A549 (cell line): ENCODE measurements at regions not wholly inside any gene's neighbourhood (a gene's known extent, or its start where the extent isn't known, plus 50 kb on each side); places are given as distances from the start of the nearest gene placed in this dataset.

Experiments used
- CBX8 ChIP-seq: fragments of 200-600 bp; sonication (generic); IDR thresholded peaks from 2 replicates; pipeline ENCODE4 v1.6.1; 2016
- CTCF ChIP-seq: fragments of >200 bp; sonication (Bioruptor Twin); formaldehyde crosslinking; IDR thresholded peaks from 3 replicates; pipeline ENCODE4 v1.5.1; 2016
- EHMT2 ChIP-seq: fragments of 200-600 bp; sonication (generic); IDR thresholded peaks from 2 replicates; pipeline ENCODE4 v1.6.1; 2016; ENCODE audit warnings: antibody characterized with exemption, low read depth, mild to moderate bottlenecking, moderate library complexity
- JUNB ChIP-seq: fragments of >200 bp; sonication (Bioruptor Twin); formaldehyde crosslinking; IDR thresholded peaks from 2 replicates; pipeline ENCODE4 v1.6.1; 2016
- KDM5A ChIP-seq: fragments of 200-600 bp; sonication (generic); IDR thresholded peaks from 2 replicates; pipeline ENCODE4 v1.6.1; 2016; ENCODE audit warnings: antibody characterized with exemption, mild to moderate bottlenecking
- MYC ChIP-seq: IDR thresholded peaks from 2 replicates; pipeline ENCODE4 v1.6.1; 2012; ENCODE audit warnings: mild to moderate bottlenecking, inconsistent platforms, low read length, improper control_type of control experiment, borderline replicate concordance
- PHF8 ChIP-seq: fragments of 200-600 bp; sonication (generic); IDR thresholded peaks from 2 replicates; pipeline ENCODE4 v1.6.1; 2016; ENCODE audit warnings: low read depth, mild to moderate bottlenecking, antibody characterized with exemption, moderate library complexity, borderline replicate concordance
- RCOR1 ChIP-seq: fragments of 150-350 bp; IDR thresholded peaks from 2 replicates; pipeline ENCODE4 v1.6.1; 2014; ENCODE audit warnings: antibody characterized with exemption, low read length, low read depth
- ZSCAN20 ChIP-seq: fragments of 250-450 bp; sonication (Bioruptor Pico); IDR thresholded peaks from 2 replicates; pipeline ENCODE4 v1.8.0; 2022; ENCODE audit warnings: mild to moderate bottlenecking, moderate library complexity
- TF ChIP-seq, protein P1 (sequence below): fragments of >200 bp; sonication (Bioruptor Twin); formaldehyde crosslinking; IDR thresholded peaks from 3 replicates; pipeline ENCODE4 v1.6.1; 2016
- TF ChIP-seq, protein P2 (sequence below): fragments of 250-450 bp; sonication (Bioruptor Pico); IDR thresholded peaks from 2 replicates; pipeline ENCODE4 v1.5.0; 2021; ENCODE audit warnings: mild to moderate bottlenecking, moderate library complexity, borderline replicate concordance
- TF ChIP-seq, protein P3 (sequence below): IDR thresholded peaks from 2 replicates; pipeline ENCODE4 v1.6.1; 2012

DNA sequence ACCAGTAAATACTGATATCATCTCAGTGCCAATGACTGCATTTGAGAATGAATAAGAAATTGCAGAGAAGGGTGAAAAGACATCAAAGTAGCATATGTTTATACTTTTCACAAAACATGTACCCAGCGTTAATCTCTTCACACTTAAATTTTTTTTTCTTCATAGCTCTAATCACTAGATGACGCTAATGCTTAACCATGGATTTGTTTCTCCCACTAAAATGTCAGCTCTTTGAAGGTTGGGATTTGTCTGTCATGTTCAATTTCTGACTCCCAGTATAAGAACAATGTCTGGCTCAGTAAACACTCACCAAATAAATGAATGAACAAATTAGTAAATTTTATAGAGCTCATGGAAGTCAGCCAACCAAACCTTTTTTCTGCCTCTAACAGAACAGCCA, 78.3 kb upstream of the LMCD1 start:
- TF ChIP-seq RCOR1 (no peak), EHMT2 (no peak), CTCF (no peak), KDM5A (no peak), ZSCAN20 (CRISPR knock-in tag) (no peak), PHF8 (no peak), MYC (no peak), JUNB (no peak), CBX8 (no peak)
- TF ChIP-seq, protein P1, sequence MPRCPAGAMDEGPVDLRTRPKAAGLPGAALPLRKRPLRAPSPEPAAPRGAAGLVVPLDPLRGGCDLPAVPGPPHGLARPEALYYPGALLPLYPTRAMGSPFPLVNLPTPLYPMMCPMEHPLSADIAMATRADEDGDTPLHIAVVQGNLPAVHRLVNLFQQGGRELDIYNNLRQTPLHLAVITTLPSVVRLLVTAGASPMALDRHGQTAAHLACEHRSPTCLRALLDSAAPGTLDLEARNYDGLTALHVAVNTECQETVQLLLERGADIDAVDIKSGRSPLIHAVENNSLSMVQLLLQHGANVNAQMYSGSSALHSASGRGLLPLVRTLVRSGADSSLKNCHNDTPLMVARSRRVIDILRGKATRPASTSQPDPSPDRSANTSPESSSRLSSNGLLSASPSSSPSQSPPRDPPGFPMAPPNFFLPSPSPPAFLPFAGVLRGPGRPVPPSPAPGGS, result no peak
- TF ChIP-seq, protein P2, sequence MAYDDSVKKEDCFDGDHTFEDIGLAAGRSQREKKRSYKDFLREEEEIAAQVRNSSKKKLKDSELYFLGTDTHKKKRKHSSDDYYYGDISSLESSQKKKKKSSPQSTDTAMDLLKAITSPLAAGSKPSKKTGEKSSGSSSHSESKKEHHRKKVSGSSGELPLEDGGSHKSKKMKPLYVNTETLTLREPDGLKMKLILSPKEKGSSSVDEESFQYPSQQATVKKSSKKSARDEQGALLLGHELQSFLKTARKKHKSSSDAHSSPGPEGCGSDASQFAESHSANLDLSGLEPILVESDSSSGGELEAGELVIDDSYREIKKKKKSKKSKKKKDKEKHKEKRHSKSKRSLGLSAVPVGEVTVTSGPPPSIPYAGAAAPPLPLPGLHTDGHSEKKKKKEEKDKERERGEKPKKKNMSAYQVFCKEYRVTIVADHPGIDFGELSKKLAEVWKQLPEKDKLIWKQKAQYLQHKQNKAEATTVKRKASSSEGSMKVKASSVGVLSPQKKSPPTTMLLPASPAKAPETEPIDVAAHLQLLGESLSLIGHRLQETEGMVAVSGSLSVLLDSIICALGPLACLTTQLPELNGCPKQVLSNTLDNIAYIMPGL, result no peak
- TF ChIP-seq, protein P3, sequence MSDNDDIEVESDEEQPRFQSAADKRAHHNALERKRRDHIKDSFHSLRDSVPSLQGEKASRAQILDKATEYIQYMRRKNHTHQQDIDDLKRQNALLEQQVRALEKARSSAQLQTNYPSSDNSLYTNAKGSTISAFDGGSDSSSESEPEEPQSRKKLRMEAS, result no peak
